ENCODE measurements at regions not wholly inside any gene's neighbourhood (a gene's known extent, or its start where the extent isn't known, plus 50 kb on each side); places are given as distances from the start of the nearest gene placed in this dataset.
"Not testable (repeated sequence)": the region's sequence is repeated elsewhere in the genome, so short reads cannot be mapped to it uniquely, and the experiment has no call there.

DNA sequence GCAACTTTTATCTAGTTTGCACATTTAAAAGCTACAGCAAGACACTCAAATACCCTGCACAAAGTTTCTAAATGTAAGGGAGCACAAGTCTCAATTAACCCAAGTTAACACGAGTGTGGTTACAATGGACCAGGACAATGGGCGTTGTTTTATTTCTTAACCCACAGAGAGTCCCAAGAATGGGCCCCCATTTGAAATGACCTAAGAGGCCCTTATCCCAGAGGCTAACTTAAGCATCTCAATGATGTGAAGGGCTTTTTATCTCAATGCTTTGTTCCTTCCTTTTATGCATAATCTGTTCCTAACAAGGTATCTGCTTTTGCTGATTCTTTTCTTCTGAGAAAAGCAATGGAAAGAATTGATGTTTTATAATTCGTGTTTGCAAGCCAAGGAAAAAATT lies 151.5 kb upstream of the SALL3 start:
- DNase-seq (ENCODE audit: low read depth in 2 of 3, low spot score in 2 of 3) = no peak

DNA sequence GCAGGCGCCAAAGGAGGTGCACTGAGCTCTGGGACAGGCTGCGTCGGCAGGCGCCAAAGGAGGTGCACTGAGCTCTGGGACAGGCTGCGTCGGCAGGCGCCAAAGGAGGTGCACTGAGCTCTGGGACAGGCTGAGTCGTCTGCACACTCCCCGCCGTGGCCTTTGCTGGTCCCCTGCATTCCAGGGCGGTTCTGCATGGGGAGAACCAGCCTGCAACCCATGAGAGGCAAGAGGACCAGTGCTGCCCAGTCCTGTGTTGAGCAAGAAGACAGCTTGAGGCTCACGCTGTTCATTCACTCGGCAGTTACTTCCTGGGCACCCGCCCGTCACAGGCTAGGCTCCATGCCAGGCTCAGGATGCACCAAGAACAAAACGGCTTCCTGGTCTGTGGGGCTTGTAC lies 150.6 kb upstream of the SALL3 start:
- not testable (repeated sequence) for DNase-seq (ENCODE audit: low read depth in 2 of 3, low spot score in 2 of 3)

GRCh38 chr18:78830161-78830560 lies 149.5 kb upstream of the SALL3 start:
- DNase-seq (ENCODE audit: low read depth in 2 of 3, low spot score in 2 of 3) = no peak

- DNase-seq (ENCODE audit: low read depth in 2 of 3, low spot score in 2 of 3) = no peak
Measured at GRCh38 chr18:78830826-78831225, 148.8 kb upstream of the SALL3 start.

GRCh38 chr18:78831603-78832002 lies 148.0 kb upstream of the SALL3 start:
- DNase-seq (ENCODE audit: low read depth in 2 of 3, low spot score in 2 of 3) = no peak

- DNase-seq (ENCODE audit: low read depth in 2 of 3, low spot score in 2 of 3) = no peak
Measured at GRCh38 chr18:78833833-78834232, 145.8 kb upstream of the SALL3 start.

- no peak for DNase-seq (ENCODE audit: low read depth in 2 of 3, low spot score in 2 of 3)
Measured at GRCh38 chr18:78836838-78837237, 142.8 kb upstream of the SALL3 start.

DNA sequence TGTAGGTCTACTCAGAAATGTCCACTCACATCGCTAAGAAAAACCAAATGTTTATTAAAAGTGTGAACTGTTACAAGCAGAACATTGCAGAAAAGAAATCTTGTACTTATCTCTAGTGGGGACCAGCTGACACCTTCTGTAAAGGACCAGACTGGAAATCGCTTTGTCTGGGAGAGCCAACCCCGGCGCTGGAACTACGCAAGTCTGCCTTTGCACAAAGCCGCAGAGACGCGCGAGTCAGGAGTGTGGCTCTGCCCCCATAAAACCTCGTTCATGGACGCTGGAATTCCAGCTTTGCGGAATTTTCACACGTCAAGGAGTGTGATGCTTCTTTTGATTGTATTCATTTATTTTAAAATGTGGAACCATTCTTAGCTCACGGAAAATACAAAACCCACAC lies 141.9 kb upstream of the SALL3 start:
- DNase-seq (ENCODE audit: low read depth in 2 of 3, low spot score in 2 of 3) = no peak

DNA sequence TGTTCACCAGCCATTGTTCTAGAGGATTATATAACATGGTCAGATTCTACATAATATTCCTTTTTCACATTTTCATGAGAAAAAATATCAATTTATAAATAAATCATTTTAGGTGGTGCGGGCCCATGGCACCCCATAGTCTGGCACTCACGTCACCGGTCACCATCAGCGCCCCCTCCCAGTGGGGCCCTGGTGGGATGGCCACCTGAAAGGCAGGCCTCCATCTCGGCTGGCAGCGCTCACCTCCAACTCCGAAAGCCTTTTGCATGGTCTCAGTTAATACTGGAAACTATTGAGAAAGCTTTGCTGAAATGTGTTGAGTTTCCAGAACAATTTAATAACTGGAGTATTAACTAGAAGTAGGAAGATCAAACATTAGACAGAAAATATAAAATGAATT lies 141.4 kb upstream of the SALL3 start:
- no peak for DNase-seq (ENCODE audit: low read depth in 2 of 3, low spot score in 2 of 3)

DNA sequence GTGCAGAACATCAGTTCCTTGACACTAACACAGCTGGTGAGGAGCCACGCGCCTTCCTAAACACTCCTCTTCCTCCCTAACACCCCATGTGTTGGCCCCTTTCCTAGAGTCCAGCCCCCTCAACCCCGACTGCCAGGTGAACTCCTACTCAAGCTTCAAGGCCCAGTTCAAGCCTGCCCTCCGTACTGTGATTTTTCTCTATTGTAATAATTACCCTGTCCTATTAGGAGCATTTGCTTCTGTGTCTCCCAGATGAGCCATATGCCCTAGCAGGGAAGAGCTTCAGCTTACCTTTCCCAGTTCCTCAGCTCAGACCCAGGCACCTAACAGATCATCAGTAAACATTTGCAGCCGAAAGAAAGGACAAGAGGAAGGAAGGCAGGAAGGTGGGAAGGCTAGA lies 130.6 kb upstream of the SALL3 start:
- DNase-seq (ENCODE audit: low read depth in 2 of 3, low spot score in 2 of 3) = no peak

DNA sequence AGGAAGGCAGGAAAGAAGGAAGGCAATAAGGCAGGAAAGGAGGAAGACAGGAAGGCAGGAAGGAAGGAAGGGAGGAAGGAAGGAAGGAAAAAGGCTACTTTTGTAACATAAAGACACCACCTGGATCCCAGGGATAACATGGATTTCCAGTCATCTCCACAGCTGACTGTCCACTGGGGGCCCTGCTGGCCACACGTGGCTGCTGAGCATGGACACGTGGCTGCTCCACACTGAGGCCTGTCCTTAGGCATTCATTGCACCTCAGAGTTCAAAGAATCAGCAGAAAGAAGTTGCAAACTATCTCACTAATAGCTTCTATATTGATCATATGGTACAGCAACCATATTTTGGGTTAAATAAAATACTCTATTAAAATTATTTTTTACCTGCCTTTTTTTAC lies 130.2 kb upstream of the SALL3 start:
- no peak for DNase-seq (ENCODE audit: low read depth in 2 of 3, low spot score in 2 of 3)

DNA sequence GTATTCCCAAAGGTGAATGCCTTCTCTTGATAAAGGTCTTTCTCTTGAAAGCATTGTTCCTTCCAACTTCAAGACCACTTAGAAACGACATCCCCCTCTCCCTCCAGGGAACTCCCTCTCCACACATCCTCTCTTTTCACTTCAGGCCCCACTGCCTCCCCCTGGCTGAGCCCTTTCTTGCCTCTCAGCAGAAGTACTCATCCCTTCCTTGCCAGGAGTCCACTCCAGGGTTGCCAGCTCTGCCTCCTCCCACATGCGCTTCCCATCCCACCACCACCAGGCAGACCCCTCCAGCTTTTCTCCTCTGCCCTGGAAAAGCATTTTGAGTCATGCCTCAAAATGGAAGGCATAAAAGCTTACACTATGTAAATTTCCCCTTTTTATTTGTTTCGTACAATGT lies 126.3 kb upstream of the SALL3 start:
- DNase-seq (ENCODE audit: low read depth in 2 of 3, low spot score in 2 of 3) = no peak

GRCh38 chr18:78855188-78855587 lies 124.4 kb upstream of the SALL3 start:
- no peak for DNase-seq (ENCODE audit: low read depth in 2 of 3, low spot score in 2 of 3)

DNA sequence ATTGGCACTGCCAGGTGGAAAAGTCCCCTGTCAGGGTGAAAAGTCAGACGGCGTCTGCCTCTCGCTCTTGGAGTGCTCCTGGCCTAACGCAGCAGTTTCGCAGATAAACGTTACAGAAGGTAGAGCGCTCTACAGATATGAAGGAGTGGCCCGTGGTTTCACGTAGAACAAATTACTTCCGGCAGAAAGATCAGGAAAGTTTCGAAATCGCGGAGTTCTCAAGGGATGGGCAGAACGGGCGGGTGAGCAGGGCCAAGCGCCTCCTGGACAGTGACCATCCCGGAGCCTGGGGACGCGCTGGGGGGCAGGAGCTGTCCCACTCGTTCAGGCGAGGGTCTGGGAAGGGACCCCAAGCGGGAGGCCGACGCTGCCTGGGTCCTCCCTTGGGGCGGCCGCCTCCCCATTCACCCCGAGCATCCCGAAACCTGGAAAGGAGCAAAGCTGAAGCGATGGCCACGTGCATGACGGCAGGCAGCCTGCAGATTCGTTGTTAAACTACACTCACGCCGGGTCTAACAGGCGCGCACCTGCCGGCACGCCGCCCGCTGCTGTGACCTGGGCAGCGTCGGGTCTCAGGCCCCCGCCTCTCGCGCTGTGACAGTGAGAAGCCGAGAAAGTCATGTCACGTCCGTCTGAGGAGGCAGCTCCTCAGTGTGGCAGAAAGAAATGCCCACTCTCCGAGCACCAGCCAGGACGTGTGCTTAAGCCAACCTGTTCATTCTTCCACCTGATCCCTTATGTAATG lies 122.9 kb upstream of the SALL3 start:
- no peak for DNase-seq (ENCODE audit: low read depth in 2 of 3, low spot score in 2 of 3)

- no peak for DNase-seq (ENCODE audit: low read depth in 2 of 3, low spot score in 2 of 3)
Measured at GRCh38 chr18:78857314-78858150, 122.1 kb upstream of the SALL3 start.

DNA sequence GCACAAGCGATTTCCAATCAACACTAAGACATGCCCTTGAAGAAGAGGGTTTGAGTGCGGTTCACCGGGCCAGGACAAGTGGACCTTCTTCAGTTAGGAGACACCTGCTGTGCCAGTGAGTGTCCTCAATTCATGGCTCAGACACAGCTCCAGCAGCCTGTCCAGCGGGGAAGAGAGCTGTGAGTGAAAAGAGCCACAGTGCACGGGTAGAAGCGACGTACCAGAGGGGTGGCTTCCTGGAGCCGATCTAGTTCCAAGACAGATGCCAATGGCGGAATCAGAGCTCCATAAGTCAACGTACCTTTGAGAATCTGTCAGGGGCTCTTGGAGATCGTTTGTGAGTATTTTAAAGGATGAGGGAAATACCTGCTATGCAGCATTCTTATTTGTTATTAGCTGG lies 119.9 kb upstream of the SALL3 start:
- no peak for DNase-seq (ENCODE audit: low read depth in 2 of 3, low spot score in 2 of 3)

DNA sequence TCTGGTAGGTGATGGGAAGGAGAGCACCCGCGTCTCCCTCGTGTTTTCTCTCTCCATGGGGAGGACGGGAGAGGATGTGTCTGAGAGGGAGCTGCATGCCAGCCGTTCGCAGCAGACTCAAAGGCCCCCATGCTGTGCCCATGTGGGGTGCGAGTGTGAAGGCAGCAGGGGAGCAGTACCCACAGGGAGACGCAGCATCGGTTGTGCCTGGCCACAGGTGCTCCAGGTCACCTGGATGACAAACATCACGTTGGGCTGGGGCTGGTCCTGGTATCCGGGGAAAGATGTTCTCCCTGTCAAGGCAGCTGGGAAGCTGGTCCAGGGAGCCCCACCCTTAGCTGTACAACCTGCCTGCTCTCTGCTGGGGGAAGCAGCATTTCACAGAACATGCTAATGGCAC lies 119.5 kb upstream of the SALL3 start:
- DNase-seq (ENCODE audit: low read depth in 2 of 3, low spot score in 2 of 3) = no peak

- no peak for DNase-seq (ENCODE audit: low read depth in 2 of 3, low spot score in 2 of 3)
Measured at GRCh38 chr18:78861116-78861515, 118.5 kb upstream of the SALL3 start.

- no peak for DNase-seq (ENCODE audit: low read depth in 2 of 3, low spot score in 2 of 3)
Measured at GRCh38 chr18:78861706-78862105, 117.9 kb upstream of the SALL3 start.

DNA sequence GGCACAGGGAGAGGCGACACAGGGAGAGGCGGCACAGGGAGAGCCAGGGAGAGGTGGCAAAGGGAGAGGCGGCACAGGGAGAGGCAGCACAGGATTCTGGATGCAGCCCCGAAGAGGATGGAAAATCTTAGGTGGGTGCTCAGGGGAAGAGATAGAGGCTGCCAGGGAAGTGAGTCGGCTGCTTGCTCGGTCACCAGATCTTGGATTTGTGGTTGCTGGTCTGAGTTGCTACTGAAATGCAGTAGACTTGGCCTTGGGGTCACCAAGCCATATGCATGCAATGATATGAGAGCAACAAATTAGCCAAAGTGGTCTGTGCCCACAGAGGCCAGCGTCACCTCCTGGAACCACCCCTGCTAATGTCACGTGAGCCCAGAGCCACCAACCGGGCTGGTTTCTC lies 117.2 kb upstream of the SALL3 start:
- no peak for DNase-seq (ENCODE audit: low read depth in 2 of 3, low spot score in 2 of 3)

DNA sequence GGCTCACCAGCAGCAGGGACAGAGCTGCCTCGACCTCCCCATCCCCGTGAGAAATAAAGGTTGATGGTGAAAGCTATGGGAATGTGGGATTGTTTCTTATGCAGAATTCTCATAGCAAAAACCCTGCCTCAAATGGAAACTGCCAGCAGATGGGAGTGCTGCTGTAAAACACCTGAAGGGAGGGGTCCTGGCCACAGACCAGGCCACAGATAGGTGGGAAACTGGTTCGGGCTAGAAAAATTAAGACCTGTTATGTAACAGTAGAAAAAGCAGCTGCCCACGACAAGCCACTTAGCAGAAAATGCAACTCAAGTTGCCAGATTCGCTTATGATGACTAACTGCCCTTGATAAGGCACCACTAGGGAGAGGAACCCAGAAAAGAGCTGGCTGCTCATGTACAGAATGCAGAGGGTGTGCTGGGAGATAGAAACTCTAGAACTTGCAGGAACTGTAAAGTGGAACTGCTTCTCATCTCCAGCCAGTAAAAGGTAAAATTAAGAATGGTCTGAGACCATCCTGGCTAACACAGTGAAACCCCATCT lies 114.5 kb upstream of the SALL3 start:
- no peak for DNase-seq (ENCODE audit: low read depth in 2 of 3, low spot score in 2 of 3)

GRCh38 chr18:78865771-78866310 lies 113.8 kb upstream of the SALL3 start:
- no peak for DNase-seq (ENCODE audit: low read depth in 2 of 3, low spot score in 2 of 3)
